IMR-90 (cell line): ENCODE measurements at regions not wholly inside any gene's neighbourhood (a gene's known extent, or its start where the extent isn't known, plus 50 kb on each side); places are given as distances from the start of the nearest gene placed in this dataset.

Source experiments
- ATAC-seq: fragments of 200-7000 bp; cut with Tn5 transposase; 2 replicates; pipeline ENCODE4 v1.9.1; 2020; ENCODE audit warnings: low read depth, mild to moderate bottlenecking, moderate library complexity
- BruUV-seq: library from RNA; stranded (reverse); fragments of 400-500 nt; replicated peaks from 2 replicates; lab custom pipeline; 2021; lab: Mats Ljungman, UMichigan
- CTCF ChIA-PET: fragments of 300-600 bp; formaldehyde crosslinking; extraction: SDS; loops from one replicate; lab custom pipeline; 2021; ENCODE audit warnings: antibody characterized with exemption; lab: Yijun Ruan, JAX
- POLR2A ChIA-PET: fragments of 300-600 bp; sonication (Branson Sonifier 250); formaldehyde crosslinking; loops from one replicate; lab custom pipeline; 2022; ENCODE audit warnings: antibody characterized with exemption; ENCODE audit not compliant: unreplicated experiment; lab: Charles Lee
- DNase-seq: peaks from one replicate; pipeline ENCODE4 v3.0.0; 2013
- H2AFZ ChIP-seq: replicated peaks from 2 replicates; pipeline ENCODE3; 2013; ENCODE audit warnings: low read length, mild to moderate bottlenecking; ENCODE audit not compliant: poor library complexity
- H2AK5ac ChIP-seq: 2 replicates; pipeline ENCODE4 v1.6.1; 2013; ENCODE audit warnings: low read depth, low read length, inconsistent platforms
- H2AK9ac ChIP-seq: replicated peaks from 2 replicates; pipeline ENCODE3; 2013; ENCODE audit warnings: mild to moderate bottlenecking, low read depth, low read length, moderate library complexity; ENCODE audit not compliant: poor library complexity
- H2BK120ac ChIP-seq: 2 replicates; pipeline ENCODE4 v1.6.1; 2013; ENCODE audit warnings: low read depth, low read length, inconsistent platforms
- H2BK15ac ChIP-seq: 3 replicates; pipeline ENCODE4 v1.6.1; 2013; ENCODE audit warnings: low read depth, low read length, inconsistent platforms
- H2BK20ac ChIP-seq: 2 replicates; pipeline ENCODE4 v1.6.1; 2013; ENCODE audit warnings: low read depth, mild to moderate bottlenecking, inconsistent platforms, low read length, moderate library complexity
- H2BK5ac ChIP-seq: 2 replicates; pipeline ENCODE4 v1.6.1; 2013; ENCODE audit warnings: mild to moderate bottlenecking, low read depth, low read length, inconsistent platforms; ENCODE audit not compliant: poor library complexity, severe bottlenecking
- H3K14ac ChIP-seq: replicated peaks from 2 replicates; pipeline ENCODE4 v1.6.1; 2013; ENCODE audit warnings: low read depth, low read length, inconsistent platforms
- H3K18ac ChIP-seq: 2 replicates; pipeline ENCODE4 v1.6.1; 2013; ENCODE audit warnings: low read depth, low read length, control low read depth
- H3K23ac ChIP-seq: 2 replicates; pipeline ENCODE4 v1.6.1; 2013; ENCODE audit warnings: low read depth, low read length, inconsistent platforms
- H3K27ac ChIP-seq: 2 replicates; pipeline ENCODE4 v1.5.1; 2013; ENCODE audit warnings: mild to moderate bottlenecking, control low read depth, low read length; ENCODE audit not compliant: insufficient read depth
- H3K27me3 ChIP-seq: 2 replicates; pipeline ENCODE4 v1.6.1; 2013; ENCODE audit warnings: low read length; ENCODE audit not compliant: control insufficient read depth, insufficient read depth
- H3K36me3 ChIP-seq: 2 replicates; pipeline ENCODE4 v1.6.1; 2013; ENCODE audit warnings: low read length, mixed read lengths; ENCODE audit not compliant: control insufficient read depth, insufficient read depth
- H3K4ac ChIP-seq: 2 replicates; pipeline ENCODE4 v1.6.1; 2013; ENCODE audit warnings: low read depth, low read length, inconsistent platforms
- H3K4me1 ChIP-seq: 2 replicates; pipeline ENCODE4 v1.6.1; 2013; ENCODE audit warnings: low read length, mixed read lengths; ENCODE audit not compliant: control insufficient read depth, insufficient read depth
- H3K4me2 ChIP-seq: 2 replicates; pipeline ENCODE4 v1.6.1; 2013; ENCODE audit warnings: low read depth, mild to moderate bottlenecking, control low read depth, low read length, moderate library complexity
- H3K4me3 ChIP-seq: 2 replicates; pipeline ENCODE4 v1.5.1; 2013; ENCODE audit warnings: low read depth, mild to moderate bottlenecking, control low read depth, low read length, moderate library complexity; ENCODE audit not compliant: insufficient read depth
- H3K56ac ChIP-seq: 2 replicates; pipeline ENCODE4 v1.6.1; 2013; ENCODE audit warnings: low read length, inconsistent platforms; ENCODE audit not compliant: insufficient read depth; ENCODE audit errors: extremely low read depth
- H3K79me1 ChIP-seq, 2 experiments: 2 replicates each; pipeline ENCODE4 v1.6.1; 2013; ENCODE audit warnings: low read length in 2 of 2, inconsistent platforms in 1 of 2, low read depth in 1 of 2
- H3K9ac ChIP-seq: 2 replicates; pipeline ENCODE4 v1.6.1; 2013; ENCODE audit warnings: low read depth, low read length, control low read depth
- H3K9me1 ChIP-seq: 2 replicates; pipeline ENCODE4 v1.6.1; 2013; ENCODE audit warnings: low read length, inconsistent platforms; ENCODE audit not compliant: insufficient read depth
- H3K9me3 ChIP-seq: 2 replicates; pipeline ENCODE4 v1.6.1; 2013; ENCODE audit warnings: low read length; ENCODE audit not compliant: control insufficient read depth, insufficient read depth
- H4K20me1 ChIP-seq: 2 replicates; pipeline ENCODE4 v1.6.1; 2013; ENCODE audit warnings: low read length, inconsistent platforms; ENCODE audit not compliant: insufficient read depth
- H4K5ac ChIP-seq: 2 replicates; pipeline ENCODE4 v1.6.1; 2013; ENCODE audit warnings: mild to moderate bottlenecking, low read depth, low read length, control low read depth
- H4K8ac ChIP-seq, 2 experiments: 2 replicates each; pipeline ENCODE4 v1.6.1; 2013; ENCODE audit warnings: low read depth in 2 of 2, low read length in 2 of 2, control low read depth in 1 of 2, inconsistent platforms in 1 of 2
- H4K91ac ChIP-seq: 2 replicates; pipeline ENCODE4 v1.6.1; 2013; ENCODE audit warnings: low read depth, low read length, inconsistent platforms; ENCODE audit not compliant: insufficient read depth
- BHLHE40 ChIP-seq: fragments of 150-350 bp; IDR thresholded peaks from 2 replicates; pipeline ENCODE4 v1.6.1; 2016; ENCODE audit warnings: mild to moderate bottlenecking, low read depth, low read length
- CEBPB ChIP-seq: IDR thresholded peaks from 2 replicates; pipeline ENCODE4 v1.6.1; 2012; ENCODE audit warnings: low read depth, low read length, improper control_type of control experiment
- FOS ChIP-seq: fragments of 150-350 bp; IDR thresholded peaks from 2 replicates; pipeline ENCODE4 v1.6.1; 2016; ENCODE audit warnings: low read depth, low read length
- MAFK ChIP-seq: IDR thresholded peaks from 2 replicates; pipeline ENCODE4 v1.6.1; 2012; ENCODE audit warnings: low read depth, low read length, improper control_type of control experiment
- MAZ ChIP-seq: IDR thresholded peaks from 2 replicates; pipeline ENCODE4 v1.6.1; 2012; ENCODE audit warnings: low read depth, mild to moderate bottlenecking, low read length, improper control_type of control experiment, moderate library complexity, borderline replicate concordance
- MXI1 ChIP-seq: IDR thresholded peaks from 2 replicates; pipeline ENCODE4 v1.6.1; 2012; ENCODE audit warnings: low read depth, mild to moderate bottlenecking, low read length, moderate library complexity, borderline replicate concordance
- NFE2L2 ChIP-seq: fragments of 150-350 bp; IDR thresholded peaks from 2 replicates; pipeline ENCODE4 v1.6.1; 2016; ENCODE audit warnings: low read depth, mild to moderate bottlenecking, low read length
- POLR2A ChIP-seq: IDR thresholded peaks from 2 replicates; pipeline ENCODE4 v1.6.1; 2012; ENCODE audit warnings: mild to moderate bottlenecking, low read depth, low read length
- RAD21 ChIP-seq: IDR thresholded peaks from 2 replicates; pipeline ENCODE4 v1.6.1; 2012; ENCODE audit warnings: low read length, improper control_type of control experiment
- RCOR1 ChIP-seq: IDR thresholded peaks from 2 replicates; pipeline ENCODE4 v1.6.1; 2012; ENCODE audit warnings: mild to moderate bottlenecking, low read length, improper control_type of control experiment; ENCODE audit not compliant: insufficient replicate concordance
- RFX5 ChIP-seq: IDR thresholded peaks from 2 replicates; pipeline ENCODE4 v1.8.0; 2012; ENCODE audit warnings: low read depth, mild to moderate bottlenecking, low read length, moderate library complexity
- WGBS, 2 experiments: methylation state at CpG; one replicate each; pipeline versions ENCODE4 v1.1.5 to v1.1.7; 2013; ENCODE audit warnings: missing lambda C conversion rate in 2 of 2; ENCODE audit not compliant: insufficient read length in 1 of 2; ENCODE audit errors: extremely low coverage in 2 of 2; 5-methylcytosine and 5-hydroxymethylcytosine counted together
- dilution Hi-C: fragments of 300-500 bp; cut with HindIII; formaldehyde crosslinking; loops from one replicate; pipeline ENCODE4 v1.14.3; 2018; ENCODE audit warnings: low sequenced_read_pairs; ENCODE audit not compliant: unreplicated experiment
- in situ Hi-C: fragments of 300-500 bp; cut with MboI; formaldehyde crosslinking; loops from 3 replicates; pipeline ENCODE4 v1.14.3; 2019; ENCODE audit warnings: low sequenced_read_pairs, inconsistent platforms, mixed read lengths
- intact Hi-C: fragments of 100-400 bp; cut with micrococcal nuclease; formaldehyde crosslinking; loops from 2 replicates; pipeline ENCODE4 v1.10.0; 2022
- TF ChIP-seq, protein P1 (sequence below): conservative IDR thresholded peaks from 2 replicates; pipeline ENCODE4 v1.5.1; 2012; ENCODE audit warnings: mild to moderate bottlenecking, low read depth, low read length, improper control_type of control experiment
- TF ChIP-seq, protein P2 (sequence below): fragments of 150-350 bp; IDR thresholded peaks from 2 replicates; pipeline ENCODE4 v1.6.1; 2016; ENCODE audit warnings: low read depth, mild to moderate bottlenecking, low read length, moderate library complexity, borderline replicate concordance
- TF ChIP-seq, protein P3 (sequence below): fragments of 150-350 bp; IDR thresholded peaks from 2 replicates; pipeline ENCODE4 v1.6.1; 2017; ENCODE audit warnings: mild to moderate bottlenecking, antibody characterized with exemption, low read length, low read depth

DNA sequence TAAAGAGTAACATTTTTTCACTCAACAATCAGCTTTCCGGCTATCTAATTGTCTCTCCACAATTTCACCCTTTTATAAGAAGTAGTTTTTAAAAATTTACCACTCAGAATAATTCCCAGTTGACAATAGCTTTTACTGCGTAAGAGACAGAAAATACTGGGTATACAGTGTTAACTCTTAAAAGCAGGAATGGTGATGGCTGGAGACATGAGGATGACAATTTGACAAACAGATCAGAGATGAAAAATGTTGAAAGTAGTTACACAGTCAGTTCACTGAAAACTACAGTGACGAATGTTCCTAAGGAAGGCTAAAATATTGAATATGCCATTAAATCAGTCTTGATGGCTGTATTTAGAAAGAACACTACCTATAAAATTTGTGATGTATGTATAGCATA, 1146.8 kb upstream of the B3GALT2 start:
- H4K91ac ChIP-seq = no peak overlapping the region
- no peak overlapping the region for H4K5ac ChIP-seq
- H4K8ac ChIP-seq = no peak overlapping the region
- no peaks in the 10 kb centered on the region for H3K4me1 ChIP-seq
- no peak overlapping the region for H3K14ac ChIP-seq
- BruUV-seq = no TSS peak
- intact Hi-C loops = no loop called here
- no peak overlapping the region for H2BK15ac ChIP-seq
- H2AK5ac ChIP-seq = no peak overlapping the region
- no peaks in the 10 kb centered on the region for H4K20me1 ChIP-seq
- in situ Hi-C loops = no loop called here
- H3K23ac ChIP-seq = no peak overlapping the region
- no peaks in the 10 kb centered on the region for H3K79me1 ChIP-seq
- no peaks in the 10 kb centered on the region for H3K9me3 ChIP-seq
- no peaks in the 10 kb centered on the region for H3K9me1 ChIP-seq
- no CpG with 5 or more reads among the region's 3 CpGs for WGBS, 2 experiments
- no peak overlapping the region for H3K4me3 ChIP-seq
- no peak for ATAC-seq
- no peaks in the 10 kb centered on the region for H3K27me3 ChIP-seq
- CTCF ChIA-PET = interaction anchor here (0.6 kb wide), 1 partner anchor 448 kb away, joined by 3 read pairs; no protein-coding TSS in a partner anchor
- H2BK20ac ChIP-seq = no peak overlapping the region
- no peak overlapping the region for H2AFZ ChIP-seq
- no peak overlapping the region for H3K56ac ChIP-seq
- no peak overlapping the region for H3K4ac ChIP-seq
- H3K27ac ChIP-seq = no peak overlapping the region
- H3K18ac ChIP-seq = no peak overlapping the region
- no peak for DNase-seq
- H3K4me2 ChIP-seq = no peak overlapping the region
- no peak overlapping the region for H3K9ac ChIP-seq
- H2BK5ac ChIP-seq = no peak overlapping the region
- no peak overlapping the region for H2AK9ac ChIP-seq
- no peak for TF ChIP-seq MAZ
- TF ChIP-seq BHLHE40 = no peak
- TF ChIP-seq, protein P1, sequence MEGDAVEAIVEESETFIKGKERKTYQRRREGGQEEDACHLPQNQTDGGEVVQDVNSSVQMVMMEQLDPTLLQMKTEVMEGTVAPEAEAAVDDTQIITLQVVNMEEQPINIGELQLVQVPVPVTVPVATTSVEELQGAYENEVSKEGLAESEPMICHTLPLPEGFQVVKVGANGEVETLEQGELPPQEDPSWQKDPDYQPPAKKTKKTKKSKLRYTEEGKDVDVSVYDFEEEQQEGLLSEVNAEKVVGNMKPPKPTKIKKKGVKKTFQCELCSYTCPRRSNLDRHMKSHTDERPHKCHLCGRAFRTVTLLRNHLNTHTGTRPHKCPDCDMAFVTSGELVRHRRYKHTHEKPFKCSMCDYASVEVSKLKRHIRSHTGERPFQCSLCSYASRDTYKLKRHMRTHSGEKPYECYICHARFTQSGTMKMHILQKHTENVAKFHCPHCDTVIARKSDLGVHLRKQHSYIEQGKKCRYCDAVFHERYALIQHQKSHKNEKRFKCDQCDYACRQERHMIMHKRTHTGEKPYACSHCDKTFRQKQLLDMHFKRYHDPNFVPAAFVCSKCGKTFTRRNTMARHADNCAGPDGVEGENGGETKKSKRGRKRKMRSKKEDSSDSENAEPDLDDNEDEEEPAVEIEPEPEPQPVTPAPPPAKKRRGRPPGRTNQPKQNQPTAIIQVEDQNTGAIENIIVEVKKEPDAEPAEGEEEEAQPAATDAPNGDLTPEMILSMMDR = no peak
- no peak for TF ChIP-seq RFX5
- TF ChIP-seq, protein P2, sequence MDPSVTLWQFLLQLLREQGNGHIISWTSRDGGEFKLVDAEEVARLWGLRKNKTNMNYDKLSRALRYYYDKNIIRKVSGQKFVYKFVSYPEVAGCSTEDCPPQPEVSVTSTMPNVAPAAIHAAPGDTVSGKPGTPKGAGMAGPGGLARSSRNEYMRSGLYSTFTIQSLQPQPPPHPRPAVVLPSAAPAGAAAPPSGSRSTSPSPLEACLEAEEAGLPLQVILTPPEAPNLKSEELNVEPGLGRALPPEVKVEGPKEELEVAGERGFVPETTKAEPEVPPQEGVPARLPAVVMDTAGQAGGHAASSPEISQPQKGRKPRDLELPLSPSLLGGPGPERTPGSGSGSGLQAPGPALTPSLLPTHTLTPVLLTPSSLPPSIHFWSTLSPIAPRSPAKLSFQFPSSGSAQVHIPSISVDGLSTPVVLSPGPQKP = no peak
- TF ChIP-seq NFE2L2 = no peak
- TF ChIP-seq FOS = no peak
- TF ChIP-seq, protein P3, sequence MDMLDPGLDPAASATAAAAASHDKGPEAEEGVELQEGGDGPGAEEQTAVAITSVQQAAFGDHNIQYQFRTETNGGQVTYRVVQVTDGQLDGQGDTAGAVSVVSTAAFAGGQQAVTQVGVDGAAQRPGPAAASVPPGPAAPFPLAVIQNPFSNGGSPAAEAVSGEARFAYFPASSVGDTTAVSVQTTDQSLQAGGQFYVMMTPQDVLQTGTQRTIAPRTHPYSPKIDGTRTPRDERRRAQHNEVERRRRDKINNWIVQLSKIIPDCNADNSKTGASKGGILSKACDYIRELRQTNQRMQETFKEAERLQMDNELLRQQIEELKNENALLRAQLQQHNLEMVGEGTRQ = no peak
- TF ChIP-seq POLR2A = no peak
- TF ChIP-seq MXI1 = no peak
- TF ChIP-seq RCOR1 = no peak
- TF ChIP-seq CEBPB = no peak
- TF ChIP-seq RAD21 = no peak
- TF ChIP-seq MAFK = no peak
- dilution Hi-C loops = no loop called here
- POLR2A ChIA-PET = no interaction called here
- H3K36me3 ChIP-seq = no peaks in the 10 kb centered on the region
- no peak overlapping the region for H2BK120ac ChIP-seq
